ENCODE measurements at regions not wholly inside any gene's neighbourhood (a gene's known extent, or its start where the extent isn't known, plus 50 kb on each side); places are given as distances from the start of the nearest gene placed in this dataset.

DNA sequence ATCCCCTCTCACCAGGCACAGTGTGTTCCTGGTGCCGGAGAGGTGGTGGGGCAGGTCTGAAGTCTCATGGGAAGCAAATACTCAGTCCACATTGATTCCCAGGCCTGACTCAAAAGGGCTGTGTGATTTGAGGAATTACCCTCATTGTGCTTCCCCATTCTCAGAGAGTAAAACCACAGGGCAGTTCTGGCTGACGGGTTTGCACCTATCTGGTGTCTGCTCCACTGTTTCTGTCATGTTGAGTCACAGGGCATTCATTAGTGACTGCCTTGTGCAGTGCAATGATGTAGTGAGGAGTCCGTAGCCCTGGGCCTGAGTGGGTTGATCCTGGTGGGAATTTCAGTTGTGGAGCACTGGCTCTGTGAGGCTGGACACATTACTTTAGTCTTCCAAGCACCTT lies 85.2 kb upstream of the ARHGAP20 start:
- TF ChIP-seq, protein P1, sequence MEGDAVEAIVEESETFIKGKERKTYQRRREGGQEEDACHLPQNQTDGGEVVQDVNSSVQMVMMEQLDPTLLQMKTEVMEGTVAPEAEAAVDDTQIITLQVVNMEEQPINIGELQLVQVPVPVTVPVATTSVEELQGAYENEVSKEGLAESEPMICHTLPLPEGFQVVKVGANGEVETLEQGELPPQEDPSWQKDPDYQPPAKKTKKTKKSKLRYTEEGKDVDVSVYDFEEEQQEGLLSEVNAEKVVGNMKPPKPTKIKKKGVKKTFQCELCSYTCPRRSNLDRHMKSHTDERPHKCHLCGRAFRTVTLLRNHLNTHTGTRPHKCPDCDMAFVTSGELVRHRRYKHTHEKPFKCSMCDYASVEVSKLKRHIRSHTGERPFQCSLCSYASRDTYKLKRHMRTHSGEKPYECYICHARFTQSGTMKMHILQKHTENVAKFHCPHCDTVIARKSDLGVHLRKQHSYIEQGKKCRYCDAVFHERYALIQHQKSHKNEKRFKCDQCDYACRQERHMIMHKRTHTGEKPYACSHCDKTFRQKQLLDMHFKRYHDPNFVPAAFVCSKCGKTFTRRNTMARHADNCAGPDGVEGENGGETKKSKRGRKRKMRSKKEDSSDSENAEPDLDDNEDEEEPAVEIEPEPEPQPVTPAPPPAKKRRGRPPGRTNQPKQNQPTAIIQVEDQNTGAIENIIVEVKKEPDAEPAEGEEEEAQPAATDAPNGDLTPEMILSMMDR (conservative IDR thresholded peaks at IDR 0.05): no peak
- Mint-ChIP-seq H3K36me3 (no peaks in the 10 kb centered on the region), H3K4me3 (no peak overlapping the region), H3K27ac (no peak overlapping the region), H3K9me3 (peaks cover 3% of the 10 kb centered on the region), H3K4me1 (ENCODE audit: unreplicated experiment) (peaks cover 4% of the 10 kb centered on the region), H3K27me3 (no peaks in the 10 kb centered on the region)
- no peak for DNase-seq (ENCODE audit: extremely low spot score, unreplicated experiment)

DNA sequence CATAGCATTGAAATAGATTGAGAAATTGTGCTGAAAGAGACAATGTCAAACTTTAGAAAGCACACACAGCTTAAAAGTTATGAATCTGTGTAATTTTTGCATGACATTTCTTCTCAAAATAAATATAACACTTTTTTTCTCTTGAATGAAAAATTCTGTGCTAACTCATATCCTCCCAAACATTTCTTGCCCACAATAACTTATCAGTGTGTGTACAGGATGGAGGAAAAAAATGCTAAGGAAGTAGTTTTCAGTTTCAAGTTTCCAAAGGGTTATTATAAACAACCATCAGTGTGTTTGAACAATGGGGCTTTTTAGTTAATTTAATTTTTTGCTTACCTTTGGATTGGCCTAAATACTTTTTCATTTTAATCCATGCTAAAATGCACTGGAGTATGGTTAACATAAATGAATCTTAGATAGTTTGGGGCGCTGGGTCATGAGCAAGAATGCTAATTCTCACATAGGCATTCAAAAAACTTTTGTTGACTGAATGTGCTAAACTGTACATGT lies 82.9 kb upstream of the ARHGAP20 start:
- TF ChIP-seq, protein P1 (conservative IDR thresholded peaks at IDR 0.05): no peak
- H3K36me3 Mint-ChIP-seq: no peaks in the 10 kb centered on the region

DNA sequence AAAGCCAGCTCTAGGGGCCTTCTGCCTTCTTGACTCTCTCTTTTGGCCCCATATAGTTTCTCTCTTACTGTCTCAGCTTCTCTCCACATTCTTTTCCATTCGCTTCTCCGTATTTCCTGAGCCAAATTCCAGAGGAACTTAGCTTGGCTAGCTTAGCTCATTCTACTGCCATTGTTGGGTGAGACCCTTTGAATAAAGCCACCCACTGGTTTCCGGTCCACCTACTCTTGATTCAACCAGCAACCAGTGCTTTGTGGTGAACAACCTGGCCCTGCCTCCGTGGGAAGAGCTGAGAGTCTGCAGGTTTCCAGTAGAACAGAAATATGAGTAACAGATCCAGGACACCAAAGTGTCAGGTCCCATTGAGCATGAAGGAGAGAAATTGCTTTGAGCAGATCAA lies 81.3 kb upstream of the ARHGAP20 start:
- peaks cover 3% of the 10 kb centered on the region for H3K9me3 Mint-ChIP-seq
- no peak overlapping the region for H3K27ac Mint-ChIP-seq
- DNase-seq (ENCODE audit: extremely low spot score, unreplicated experiment): no peak
- no peaks in the 10 kb centered on the region for H3K27me3 Mint-ChIP-seq
- no peaks in the 10 kb centered on the region for H3K36me3 Mint-ChIP-seq
- TF ChIP-seq, protein P1 (conservative IDR thresholded peaks at IDR 0.05): no peak
- H3K4me3 Mint-ChIP-seq: no peak overlapping the region
- peaks cover 3% of the 10 kb centered on the region for H3K4me1 Mint-ChIP-seq (ENCODE audit: unreplicated experiment)

More for the DNA sequence above, 82.9 kb upstream of the ARHGAP20 start:
- Mint-ChIP-seq H3K4me3 (no peak overlapping the region), H3K9me3 (peaks cover 3% of the 10 kb centered on the region), H3K27me3 (no peaks in the 10 kb centered on the region), H3K27ac (no peak overlapping the region), H3K4me1 (ENCODE audit: unreplicated experiment) (peaks cover 4% of the 10 kb centered on the region)
- no peak for DNase-seq (ENCODE audit: extremely low spot score, unreplicated experiment)

DNA sequence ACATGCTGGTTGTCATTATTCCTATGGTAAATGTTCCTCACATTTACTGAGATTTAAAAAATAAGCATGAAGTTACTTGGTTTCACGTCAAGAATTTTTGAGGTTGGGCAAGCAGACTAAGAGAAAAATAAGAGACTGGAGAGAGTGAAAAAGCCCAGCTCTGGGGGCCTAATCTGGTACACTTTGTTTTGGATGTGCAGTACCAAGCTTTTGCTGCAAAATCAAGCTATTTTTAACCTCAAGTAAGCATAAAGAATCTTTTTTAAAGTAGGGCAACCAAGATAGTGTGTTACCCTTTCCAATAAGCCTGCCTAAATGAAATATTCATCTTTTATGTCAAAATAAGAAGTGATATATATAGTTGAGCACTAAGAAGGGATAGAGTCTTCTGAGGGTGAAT lies 79.4 kb upstream of the ARHGAP20 start:
- Mint-ChIP-seq H3K27ac (no peak overlapping the region), H3K4me1 (ENCODE audit: unreplicated experiment) (no peaks in the 10 kb centered on the region), H3K27me3 (no peaks in the 10 kb centered on the region), H3K4me3 (no peak overlapping the region), H3K9me3 (peaks cover 3% of the 10 kb centered on the region), H3K36me3 (no peaks in the 10 kb centered on the region)
- DNase-seq (ENCODE audit: extremely low spot score, unreplicated experiment): no peak
- TF ChIP-seq, protein P1 (conservative IDR thresholded peaks at IDR 0.05): no peak

DNA sequence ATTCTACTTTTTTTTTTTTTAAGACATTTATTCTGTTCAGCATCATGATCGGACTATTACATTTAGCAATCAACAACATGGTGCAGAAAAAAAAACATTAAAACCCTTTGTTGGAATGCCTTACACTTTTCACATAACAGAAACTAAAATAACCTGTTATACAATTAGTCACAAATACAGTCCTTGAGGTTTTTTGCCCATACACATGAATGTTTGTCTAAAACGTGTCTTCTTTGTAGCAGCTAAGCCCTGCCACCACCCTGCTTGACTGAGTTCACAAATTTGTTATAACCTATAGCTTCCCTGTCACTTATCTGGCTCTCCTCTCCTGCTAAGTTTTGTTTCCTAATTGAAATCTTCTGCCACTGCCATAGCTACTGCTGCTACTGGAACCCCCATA lies 75.4 kb upstream of the ARHGAP20 start:
- H3K4me1 Mint-ChIP-seq (ENCODE audit: unreplicated experiment): no peaks in the 10 kb centered on the region
- no peak overlapping the region for H3K4me3 Mint-ChIP-seq
- TF ChIP-seq, protein P1 (conservative IDR thresholded peaks at IDR 0.05): no peak
- H3K9me3 Mint-ChIP-seq: peaks cover 7% of the 10 kb centered on the region
- no peaks in the 10 kb centered on the region for H3K27me3 Mint-ChIP-seq
- no peak for DNase-seq (ENCODE audit: extremely low spot score, unreplicated experiment)
- no peaks in the 10 kb centered on the region for H3K36me3 Mint-ChIP-seq
- no peak overlapping the region for H3K27ac Mint-ChIP-seq

All from type B pancreatic cell (in vitro differentiated cells).